IMR-90 (cell line): ENCODE measurements at regions not wholly inside any gene's neighbourhood (a gene's known extent, or its start where the extent isn't known, plus 50 kb on each side); places are given as distances from the start of the nearest gene placed in this dataset.

Experiments used
- ATAC-seq: fragments of 200-7000 bp; cut with Tn5 transposase; 2 replicates; pipeline ENCODE4 v1.9.1; 2020; ENCODE audit warnings: low read depth, mild to moderate bottlenecking, moderate library complexity
- BruUV-seq: library from RNA; stranded (reverse); fragments of 400-500 nt; replicated peaks from 2 replicates; lab custom pipeline; 2021; lab: Mats Ljungman, UMichigan
- CTCF ChIA-PET: fragments of 300-600 bp; formaldehyde crosslinking; extraction: SDS; loops from one replicate; lab custom pipeline; 2021; ENCODE audit warnings: antibody characterized with exemption; lab: Yijun Ruan, JAX
- POLR2A ChIA-PET: fragments of 300-600 bp; sonication (Branson Sonifier 250); formaldehyde crosslinking; loops from one replicate; lab custom pipeline; 2022; ENCODE audit warnings: antibody characterized with exemption; ENCODE audit not compliant: unreplicated experiment; lab: Charles Lee
- DNase-seq: peaks from one replicate; pipeline ENCODE4 v3.0.0; 2013
- H2AFZ ChIP-seq: replicated peaks from 2 replicates; pipeline ENCODE3; 2013; ENCODE audit warnings: low read length, mild to moderate bottlenecking; ENCODE audit not compliant: poor library complexity
- H2AK5ac ChIP-seq: 2 replicates; pipeline ENCODE4 v1.6.1; 2013; ENCODE audit warnings: low read depth, low read length, inconsistent platforms
- H2AK9ac ChIP-seq: replicated peaks from 2 replicates; pipeline ENCODE3; 2013; ENCODE audit warnings: mild to moderate bottlenecking, low read depth, low read length, moderate library complexity; ENCODE audit not compliant: poor library complexity
- H2BK120ac ChIP-seq: 2 replicates; pipeline ENCODE4 v1.6.1; 2013; ENCODE audit warnings: low read depth, low read length, inconsistent platforms
- H2BK15ac ChIP-seq: 3 replicates; pipeline ENCODE4 v1.6.1; 2013; ENCODE audit warnings: low read depth, low read length, inconsistent platforms
- H2BK20ac ChIP-seq: 2 replicates; pipeline ENCODE4 v1.6.1; 2013; ENCODE audit warnings: low read depth, mild to moderate bottlenecking, inconsistent platforms, low read length, moderate library complexity
- H2BK5ac ChIP-seq: 2 replicates; pipeline ENCODE4 v1.6.1; 2013; ENCODE audit warnings: mild to moderate bottlenecking, low read depth, low read length, inconsistent platforms; ENCODE audit not compliant: poor library complexity, severe bottlenecking
- H3K14ac ChIP-seq: replicated peaks from 2 replicates; pipeline ENCODE4 v1.6.1; 2013; ENCODE audit warnings: low read depth, low read length, inconsistent platforms
- H3K18ac ChIP-seq: 2 replicates; pipeline ENCODE4 v1.6.1; 2013; ENCODE audit warnings: low read depth, low read length, control low read depth
- H3K23ac ChIP-seq: 2 replicates; pipeline ENCODE4 v1.6.1; 2013; ENCODE audit warnings: low read depth, low read length, inconsistent platforms
- H3K27ac ChIP-seq: 2 replicates; pipeline ENCODE4 v1.5.1; 2013; ENCODE audit warnings: mild to moderate bottlenecking, control low read depth, low read length; ENCODE audit not compliant: insufficient read depth
- H3K27me3 ChIP-seq: 2 replicates; pipeline ENCODE4 v1.6.1; 2013; ENCODE audit warnings: low read length; ENCODE audit not compliant: control insufficient read depth, insufficient read depth
- H3K36me3 ChIP-seq: 2 replicates; pipeline ENCODE4 v1.6.1; 2013; ENCODE audit warnings: low read length, mixed read lengths; ENCODE audit not compliant: control insufficient read depth, insufficient read depth
- H3K4ac ChIP-seq: 2 replicates; pipeline ENCODE4 v1.6.1; 2013; ENCODE audit warnings: low read depth, low read length, inconsistent platforms
- H3K4me1 ChIP-seq: 2 replicates; pipeline ENCODE4 v1.6.1; 2013; ENCODE audit warnings: low read length, mixed read lengths; ENCODE audit not compliant: control insufficient read depth, insufficient read depth
- H3K4me2 ChIP-seq: 2 replicates; pipeline ENCODE4 v1.6.1; 2013; ENCODE audit warnings: low read depth, mild to moderate bottlenecking, control low read depth, low read length, moderate library complexity
- H3K4me3 ChIP-seq: 2 replicates; pipeline ENCODE4 v1.5.1; 2013; ENCODE audit warnings: low read depth, mild to moderate bottlenecking, control low read depth, low read length, moderate library complexity; ENCODE audit not compliant: insufficient read depth
- H3K56ac ChIP-seq: 2 replicates; pipeline ENCODE4 v1.6.1; 2013; ENCODE audit warnings: low read length, inconsistent platforms; ENCODE audit not compliant: insufficient read depth; ENCODE audit errors: extremely low read depth
- H3K79me1 ChIP-seq, 2 experiments: 2 replicates each; pipeline ENCODE4 v1.6.1; 2013; ENCODE audit warnings: low read length in 2 of 2, inconsistent platforms in 1 of 2, low read depth in 1 of 2
- H3K9ac ChIP-seq: 2 replicates; pipeline ENCODE4 v1.6.1; 2013; ENCODE audit warnings: low read depth, low read length, control low read depth
- H3K9me1 ChIP-seq: 2 replicates; pipeline ENCODE4 v1.6.1; 2013; ENCODE audit warnings: low read length, inconsistent platforms; ENCODE audit not compliant: insufficient read depth
- H3K9me3 ChIP-seq: 2 replicates; pipeline ENCODE4 v1.6.1; 2013; ENCODE audit warnings: low read length; ENCODE audit not compliant: control insufficient read depth, insufficient read depth
- H4K20me1 ChIP-seq: 2 replicates; pipeline ENCODE4 v1.6.1; 2013; ENCODE audit warnings: low read length, inconsistent platforms; ENCODE audit not compliant: insufficient read depth
- H4K5ac ChIP-seq: 2 replicates; pipeline ENCODE4 v1.6.1; 2013; ENCODE audit warnings: mild to moderate bottlenecking, low read depth, low read length, control low read depth
- H4K8ac ChIP-seq, 2 experiments: 2 replicates each; pipeline ENCODE4 v1.6.1; 2013; ENCODE audit warnings: low read depth in 2 of 2, low read length in 2 of 2, control low read depth in 1 of 2, inconsistent platforms in 1 of 2
- H4K91ac ChIP-seq: 2 replicates; pipeline ENCODE4 v1.6.1; 2013; ENCODE audit warnings: low read depth, low read length, inconsistent platforms; ENCODE audit not compliant: insufficient read depth
- BHLHE40 ChIP-seq: fragments of 150-350 bp; IDR thresholded peaks from 2 replicates; pipeline ENCODE4 v1.6.1; 2016; ENCODE audit warnings: mild to moderate bottlenecking, low read depth, low read length
- CEBPB ChIP-seq: IDR thresholded peaks from 2 replicates; pipeline ENCODE4 v1.6.1; 2012; ENCODE audit warnings: low read depth, low read length, improper control_type of control experiment
- CHD1 ChIP-seq: IDR thresholded peaks from 2 replicates; pipeline ENCODE4 v1.6.1; 2012; ENCODE audit warnings: low read depth, low read length, improper control_type of control experiment
- FOS ChIP-seq: fragments of 150-350 bp; IDR thresholded peaks from 2 replicates; pipeline ENCODE4 v1.6.1; 2016; ENCODE audit warnings: low read depth, low read length
- MAFK ChIP-seq: IDR thresholded peaks from 2 replicates; pipeline ENCODE4 v1.6.1; 2012; ENCODE audit warnings: low read depth, low read length, improper control_type of control experiment
- MAZ ChIP-seq: IDR thresholded peaks from 2 replicates; pipeline ENCODE4 v1.6.1; 2012; ENCODE audit warnings: low read depth, mild to moderate bottlenecking, low read length, improper control_type of control experiment, moderate library complexity, borderline replicate concordance
- MXI1 ChIP-seq: IDR thresholded peaks from 2 replicates; pipeline ENCODE4 v1.6.1; 2012; ENCODE audit warnings: low read depth, mild to moderate bottlenecking, low read length, moderate library complexity, borderline replicate concordance
- NFE2L2 ChIP-seq: fragments of 150-350 bp; IDR thresholded peaks from 2 replicates; pipeline ENCODE4 v1.6.1; 2016; ENCODE audit warnings: low read depth, mild to moderate bottlenecking, low read length
- POLR2A ChIP-seq: IDR thresholded peaks from 2 replicates; pipeline ENCODE4 v1.6.1; 2012; ENCODE audit warnings: mild to moderate bottlenecking, low read depth, low read length
- RAD21 ChIP-seq: IDR thresholded peaks from 2 replicates; pipeline ENCODE4 v1.6.1; 2012; ENCODE audit warnings: low read length, improper control_type of control experiment
- RCOR1 ChIP-seq: IDR thresholded peaks from 2 replicates; pipeline ENCODE4 v1.6.1; 2012; ENCODE audit warnings: mild to moderate bottlenecking, low read length, improper control_type of control experiment; ENCODE audit not compliant: insufficient replicate concordance
- RFX5 ChIP-seq: IDR thresholded peaks from 2 replicates; pipeline ENCODE4 v1.8.0; 2012; ENCODE audit warnings: low read depth, mild to moderate bottlenecking, low read length, moderate library complexity
- SMC3 ChIP-seq: fragments of 150-350 bp; IDR thresholded peaks from 2 replicates; pipeline ENCODE4 v1.6.1; 2016; ENCODE audit warnings: low read depth, mild to moderate bottlenecking, antibody characterized with exemption, low read length, moderate library complexity
- WGBS, 2 experiments: methylation state at CpG; one replicate each; pipeline versions ENCODE4 v1.1.5 to v1.1.7; 2013; ENCODE audit warnings: missing lambda C conversion rate in 2 of 2; ENCODE audit not compliant: insufficient read length in 1 of 2; ENCODE audit errors: extremely low coverage in 2 of 2; 5-methylcytosine and 5-hydroxymethylcytosine counted together
- dilution Hi-C: fragments of 300-500 bp; cut with HindIII; formaldehyde crosslinking; loops from one replicate; pipeline ENCODE4 v1.14.3; 2018; ENCODE audit warnings: low sequenced_read_pairs; ENCODE audit not compliant: unreplicated experiment
- in situ Hi-C: fragments of 300-500 bp; cut with MboI; formaldehyde crosslinking; loops from 3 replicates; pipeline ENCODE4 v1.14.3; 2019; ENCODE audit warnings: low sequenced_read_pairs, inconsistent platforms, mixed read lengths
- intact Hi-C: fragments of 100-400 bp; cut with micrococcal nuclease; formaldehyde crosslinking; loops from 2 replicates; pipeline ENCODE4 v1.10.0; 2022
- TF ChIP-seq, protein P1 (sequence below): conservative IDR thresholded peaks from 2 replicates; pipeline ENCODE4 v1.5.1; 2012; ENCODE audit warnings: mild to moderate bottlenecking, low read depth, low read length, improper control_type of control experiment
- TF ChIP-seq, protein P2 (sequence below): fragments of 150-350 bp; IDR thresholded peaks from 2 replicates; pipeline ENCODE4 v1.6.1; 2017; ENCODE audit warnings: mild to moderate bottlenecking, antibody characterized with exemption, low read length, low read depth
- TF ChIP-seq, protein P3 (sequence below): fragments of 150-350 bp; IDR thresholded peaks from 2 replicates; pipeline ENCODE4 v1.6.1; 2016; ENCODE audit warnings: low read depth, mild to moderate bottlenecking, low read length, moderate library complexity, borderline replicate concordance

DNA sequence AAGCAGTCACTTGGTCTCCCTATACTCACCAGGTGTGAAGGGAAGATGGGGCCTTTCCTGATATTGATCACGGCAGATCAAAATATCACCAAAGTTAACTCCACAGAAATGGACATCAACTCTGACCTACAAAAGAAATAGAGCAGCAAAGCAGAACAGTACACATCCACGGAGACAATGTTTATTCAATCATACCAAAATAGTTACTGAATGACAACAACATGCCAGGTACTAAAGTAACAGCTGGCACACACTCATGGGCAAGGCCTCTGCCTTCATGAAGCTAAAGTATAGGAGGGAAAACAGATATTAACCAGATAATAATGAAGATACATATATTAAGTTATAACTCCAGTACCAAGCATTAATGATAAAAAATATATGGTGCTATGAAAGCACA is 59.2 kb upstream of the RASAL2 start:
- Histone ChIP-seq H2BK20ac (0 out of 2 replicates have a peak overlapping the region, but pooled peaks have one; percentile 10), H3K18ac (no peak overlapping the region), H3K56ac (no peak overlapping the region; the same call in 1 of the 2 replicates), H3K27me3 (no peaks in the 10 kb centered on the region), H4K91ac (no peak overlapping the region), H3K14ac (0 out of 2 replicates have a peak overlapping the region, but pooled peaks have one; percentile 1), H4K20me1 (no peaks in the 10 kb centered on the region), H3K4me1 (no peaks in the 10 kb centered on the region), H3K4me2 (no peak overlapping the region), H4K5ac (no peak overlapping the region), H3K23ac (no peak overlapping the region), H3K4me3 (no peak overlapping the region), H3K9ac (no peak overlapping the region), H2BK15ac (no peak overlapping the region), H3K9me1 (peaks cover 6% of the 10 kb centered on the region; the same call in 1 of the 2 replicates), H2BK5ac (no peak overlapping the region), H4K8ac (no peak overlapping the region), H3K79me1 (no peaks in the 10 kb centered on the region), H3K36me3 (no peaks in the 10 kb centered on the region), H3K4ac (no peak overlapping the region), H3K27ac (no peak overlapping the region), H3K9me3 (no peaks in the 10 kb centered on the region), H2AFZ (no peak overlapping the region), H2AK5ac (no peak overlapping the region; the same call in 1 of the 2 replicates), H2BK120ac (no peak overlapping the region), H2AK9ac (peak overlapping the region; percentile 31)
- dilution Hi-C loops: loop anchor here (25.0 kb wide), 1 partner anchor 253 kb away; no protein-coding TSS in a partner anchor
- ATAC-seq: no peak
- POLR2A ChIA-PET: no interaction called here
- intact Hi-C loops: loop anchor here (5.0 kb wide), 3 partner anchors 77 to 263 kb away; no protein-coding TSS in a partner anchor
- TF ChIP-seq, protein P1, sequence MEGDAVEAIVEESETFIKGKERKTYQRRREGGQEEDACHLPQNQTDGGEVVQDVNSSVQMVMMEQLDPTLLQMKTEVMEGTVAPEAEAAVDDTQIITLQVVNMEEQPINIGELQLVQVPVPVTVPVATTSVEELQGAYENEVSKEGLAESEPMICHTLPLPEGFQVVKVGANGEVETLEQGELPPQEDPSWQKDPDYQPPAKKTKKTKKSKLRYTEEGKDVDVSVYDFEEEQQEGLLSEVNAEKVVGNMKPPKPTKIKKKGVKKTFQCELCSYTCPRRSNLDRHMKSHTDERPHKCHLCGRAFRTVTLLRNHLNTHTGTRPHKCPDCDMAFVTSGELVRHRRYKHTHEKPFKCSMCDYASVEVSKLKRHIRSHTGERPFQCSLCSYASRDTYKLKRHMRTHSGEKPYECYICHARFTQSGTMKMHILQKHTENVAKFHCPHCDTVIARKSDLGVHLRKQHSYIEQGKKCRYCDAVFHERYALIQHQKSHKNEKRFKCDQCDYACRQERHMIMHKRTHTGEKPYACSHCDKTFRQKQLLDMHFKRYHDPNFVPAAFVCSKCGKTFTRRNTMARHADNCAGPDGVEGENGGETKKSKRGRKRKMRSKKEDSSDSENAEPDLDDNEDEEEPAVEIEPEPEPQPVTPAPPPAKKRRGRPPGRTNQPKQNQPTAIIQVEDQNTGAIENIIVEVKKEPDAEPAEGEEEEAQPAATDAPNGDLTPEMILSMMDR: no peak
- TF ChIP-seq RFX5 (no peak), POLR2A (no peak), FOS (no peak), MAFK (no peak), RAD21 (no peak), BHLHE40 (no peak), RCOR1 (no peak), MXI1 (no peak), CEBPB (no peak), MAZ (no peak), CHD1 (no peak), NFE2L2 (no peak), SMC3 (no peak)
- TF ChIP-seq, protein P2, sequence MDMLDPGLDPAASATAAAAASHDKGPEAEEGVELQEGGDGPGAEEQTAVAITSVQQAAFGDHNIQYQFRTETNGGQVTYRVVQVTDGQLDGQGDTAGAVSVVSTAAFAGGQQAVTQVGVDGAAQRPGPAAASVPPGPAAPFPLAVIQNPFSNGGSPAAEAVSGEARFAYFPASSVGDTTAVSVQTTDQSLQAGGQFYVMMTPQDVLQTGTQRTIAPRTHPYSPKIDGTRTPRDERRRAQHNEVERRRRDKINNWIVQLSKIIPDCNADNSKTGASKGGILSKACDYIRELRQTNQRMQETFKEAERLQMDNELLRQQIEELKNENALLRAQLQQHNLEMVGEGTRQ: no peak
- TF ChIP-seq, protein P3, sequence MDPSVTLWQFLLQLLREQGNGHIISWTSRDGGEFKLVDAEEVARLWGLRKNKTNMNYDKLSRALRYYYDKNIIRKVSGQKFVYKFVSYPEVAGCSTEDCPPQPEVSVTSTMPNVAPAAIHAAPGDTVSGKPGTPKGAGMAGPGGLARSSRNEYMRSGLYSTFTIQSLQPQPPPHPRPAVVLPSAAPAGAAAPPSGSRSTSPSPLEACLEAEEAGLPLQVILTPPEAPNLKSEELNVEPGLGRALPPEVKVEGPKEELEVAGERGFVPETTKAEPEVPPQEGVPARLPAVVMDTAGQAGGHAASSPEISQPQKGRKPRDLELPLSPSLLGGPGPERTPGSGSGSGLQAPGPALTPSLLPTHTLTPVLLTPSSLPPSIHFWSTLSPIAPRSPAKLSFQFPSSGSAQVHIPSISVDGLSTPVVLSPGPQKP: no peak
- in situ Hi-C loops: loop anchor here (5.0 kb wide), 1 partner anchor 248 kb away; no protein-coding TSS in a partner anchor
- no peak for DNase-seq
- CTCF ChIA-PET: no interaction called here
- BruUV-seq: no TSS peak
- 100% methylated on average over 1 of the region's 2 CpGs; no CpG with 5 or more reads in 1 of the 2 experiments for WGBS, 2 experiments
